Fibroblast of villous mesenchyme (primary cell): ENCODE measurements at regions not wholly inside any gene's neighbourhood (a gene's known extent, or its start where the extent isn't known, plus 50 kb on each side); places are given as distances from the start of the nearest gene placed in this dataset.
"Not testable (repeated sequence)": the region's sequence is repeated elsewhere in the genome, so short reads cannot be mapped to it uniquely, and the experiment has no call there.

Source experiments
- DNase-seq: peaks from one replicate; pipeline ENCODE4 v3.0.0-alpha.2; 2010; ENCODE audit warnings: low read depth
- H3K4me3 ChIP-seq: 2 replicates; pipeline ENCODE4 v1.5.1; 2011; ENCODE audit warnings: low read depth, mild to moderate bottlenecking, low read length
- TF ChIP-seq, protein P1 (sequence below): IDR thresholded peaks from 2 replicates; pipeline ENCODE4 v1.5.1; 2012; ENCODE audit warnings: low read depth, mild to moderate bottlenecking, low read length; ENCODE audit not compliant: insufficient read depth

DNA sequence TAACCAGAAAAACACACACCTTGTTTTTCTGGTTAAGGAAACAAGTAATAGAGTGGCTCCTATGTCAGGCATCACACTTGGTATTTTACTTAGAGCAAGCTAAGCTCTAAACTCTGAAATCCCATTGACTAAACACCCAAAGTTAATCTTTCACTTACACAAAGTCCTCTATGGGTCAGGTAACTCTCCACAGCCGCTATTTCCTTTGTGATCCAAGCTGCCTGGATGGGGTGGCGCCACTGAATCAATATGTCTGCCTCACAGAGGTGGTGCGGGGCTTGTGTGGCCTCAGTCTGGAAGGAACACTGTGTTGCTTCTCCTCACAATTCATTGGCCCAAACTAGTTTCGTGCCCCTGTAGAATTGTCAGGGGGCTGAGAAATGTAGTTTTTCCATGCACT, 160.0 kb upstream of the E2F7 start:
- TF ChIP-seq, protein P1, sequence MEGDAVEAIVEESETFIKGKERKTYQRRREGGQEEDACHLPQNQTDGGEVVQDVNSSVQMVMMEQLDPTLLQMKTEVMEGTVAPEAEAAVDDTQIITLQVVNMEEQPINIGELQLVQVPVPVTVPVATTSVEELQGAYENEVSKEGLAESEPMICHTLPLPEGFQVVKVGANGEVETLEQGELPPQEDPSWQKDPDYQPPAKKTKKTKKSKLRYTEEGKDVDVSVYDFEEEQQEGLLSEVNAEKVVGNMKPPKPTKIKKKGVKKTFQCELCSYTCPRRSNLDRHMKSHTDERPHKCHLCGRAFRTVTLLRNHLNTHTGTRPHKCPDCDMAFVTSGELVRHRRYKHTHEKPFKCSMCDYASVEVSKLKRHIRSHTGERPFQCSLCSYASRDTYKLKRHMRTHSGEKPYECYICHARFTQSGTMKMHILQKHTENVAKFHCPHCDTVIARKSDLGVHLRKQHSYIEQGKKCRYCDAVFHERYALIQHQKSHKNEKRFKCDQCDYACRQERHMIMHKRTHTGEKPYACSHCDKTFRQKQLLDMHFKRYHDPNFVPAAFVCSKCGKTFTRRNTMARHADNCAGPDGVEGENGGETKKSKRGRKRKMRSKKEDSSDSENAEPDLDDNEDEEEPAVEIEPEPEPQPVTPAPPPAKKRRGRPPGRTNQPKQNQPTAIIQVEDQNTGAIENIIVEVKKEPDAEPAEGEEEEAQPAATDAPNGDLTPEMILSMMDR: no peak

DNA sequence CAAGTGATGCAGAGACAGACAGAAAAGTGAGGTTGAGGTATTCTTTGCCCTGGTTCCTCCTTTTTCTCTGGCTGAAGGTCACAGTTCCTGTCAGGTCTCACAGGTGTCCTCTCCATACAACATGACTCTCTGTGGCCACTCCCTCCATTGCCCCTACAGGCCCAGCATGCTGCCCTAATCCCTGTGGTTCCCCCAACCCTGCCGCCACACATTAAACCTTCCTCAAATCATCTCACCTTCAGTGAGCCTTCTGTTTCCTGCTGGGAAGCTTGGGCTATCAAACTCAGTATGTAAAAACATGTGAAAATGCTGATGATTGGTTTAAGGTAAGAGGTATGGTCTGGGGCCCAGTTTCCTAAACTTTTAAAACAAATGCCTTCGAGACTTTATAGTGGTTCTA, 159.0 kb upstream of the E2F7 start:
- TF ChIP-seq, protein P1: no peak
- no peak for DNase-seq
- no peak overlapping the region for H3K4me3 ChIP-seq

More for the DNA sequence above, 160.0 kb upstream of the E2F7 start:
- H3K4me3 ChIP-seq: no peak overlapping the region
- no peak for DNase-seq

DNA sequence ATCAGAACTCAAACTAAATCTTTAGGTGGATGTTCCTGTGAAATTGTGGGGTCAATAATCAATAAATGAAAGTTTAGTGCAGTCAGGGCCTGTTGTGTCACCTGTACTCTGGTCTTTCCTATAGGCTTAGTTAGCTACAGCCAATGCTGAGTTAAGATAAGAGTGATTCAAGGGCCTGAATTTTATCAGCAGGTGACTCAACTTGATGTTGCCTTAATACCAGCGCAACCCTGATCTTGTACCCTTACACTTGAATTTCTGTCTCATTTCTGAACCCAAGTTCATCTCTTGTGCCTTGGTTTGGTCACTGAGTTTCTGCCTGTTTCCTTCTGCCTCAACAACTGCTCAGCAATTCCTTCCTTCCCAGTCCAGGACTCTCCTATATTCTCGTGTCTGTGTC, 157.0 kb upstream of the E2F7 start:
- no peak overlapping the region for H3K4me3 ChIP-seq
- no peak for DNase-seq
- TF ChIP-seq, protein P1: no peak

DNA sequence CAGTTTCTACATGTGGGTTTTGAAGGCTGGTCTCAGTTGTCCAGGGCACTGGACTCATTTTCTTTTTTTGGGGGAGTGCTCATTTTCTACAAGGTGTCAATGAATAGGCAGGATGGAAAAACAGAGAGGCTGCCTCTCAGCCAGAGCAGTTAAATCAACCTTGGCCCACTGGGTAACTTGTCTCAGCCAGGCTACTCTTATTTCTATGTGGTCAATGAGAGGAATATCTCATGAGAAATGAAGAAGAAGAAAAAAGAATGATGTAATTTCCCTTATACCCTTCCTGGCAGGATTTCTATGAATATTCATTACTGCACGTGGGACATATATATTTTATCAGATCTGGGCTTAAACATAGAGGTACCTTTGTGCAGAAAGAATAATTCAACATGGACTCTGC, 155.2 kb upstream of the E2F7 start:
- DNase-seq: no peak
- TF ChIP-seq, protein P1: no peak
- H3K4me3 ChIP-seq: no peak overlapping the region

DNA sequence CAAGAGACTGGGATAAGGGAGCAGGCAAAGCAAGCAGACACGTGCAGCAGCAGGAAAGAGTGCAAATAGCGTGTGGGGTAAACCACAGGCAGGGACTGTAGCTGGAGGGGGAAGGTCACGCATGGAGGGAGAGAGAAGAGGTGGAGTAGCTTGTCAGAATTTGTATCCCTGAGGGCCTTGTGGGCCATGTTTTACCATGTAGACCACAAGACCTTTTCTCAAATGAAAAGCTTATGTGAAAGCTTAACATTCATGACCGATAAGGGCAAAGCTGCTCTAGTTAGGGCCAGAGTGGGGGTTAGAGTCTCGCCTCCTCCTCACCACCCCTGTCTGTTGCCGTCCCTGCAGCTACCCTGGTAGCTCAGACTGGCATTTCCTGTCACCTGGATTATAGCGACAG, 152.9 kb upstream of the E2F7 start:
- H3K4me3 ChIP-seq: no peak overlapping the region
- TF ChIP-seq, protein P1: no peak
- no peak for DNase-seq

DNA sequence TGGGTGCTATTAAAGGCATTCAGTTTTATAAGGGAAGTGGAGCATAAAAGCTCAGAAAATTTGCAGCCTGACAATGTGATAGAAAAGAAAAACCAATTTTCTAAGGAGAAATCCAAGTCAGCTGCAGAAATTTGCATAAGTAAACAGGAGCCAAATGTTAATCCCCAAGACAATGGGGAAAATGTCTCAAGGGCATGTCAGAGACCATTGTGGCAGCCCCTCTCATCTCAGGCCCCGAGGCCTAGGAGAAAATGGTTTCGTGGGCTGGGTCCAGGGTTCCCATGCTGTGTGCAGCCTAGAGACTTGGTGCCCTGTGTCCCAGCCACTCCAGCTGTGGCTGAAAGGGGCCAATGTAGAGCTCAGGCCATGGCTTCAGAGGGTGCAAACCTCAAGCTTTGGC, 150.8 kb upstream of the E2F7 start:
- not testable (repeated sequence) for DNase-seq, H3K4me3 ChIP-seq

DNA sequence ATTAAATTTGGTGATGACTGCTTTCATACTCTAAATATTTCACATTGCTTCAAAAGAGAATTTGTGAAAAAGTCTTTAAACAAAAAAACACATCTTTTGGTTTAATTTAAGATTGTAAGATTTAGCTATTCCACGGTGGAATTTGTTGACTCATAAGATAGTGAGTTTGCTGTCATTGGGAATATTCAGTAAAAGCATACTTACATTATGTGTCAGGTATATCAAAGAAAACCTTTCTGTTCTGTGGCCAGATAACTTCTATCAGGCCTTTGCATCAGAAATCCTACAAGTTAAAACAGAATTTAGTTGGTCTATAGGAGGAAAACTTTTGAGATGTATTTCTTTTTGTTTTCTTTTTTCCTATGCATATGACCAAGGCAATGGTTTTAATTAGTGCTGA, 148.8 kb upstream of the E2F7 start:
- TF ChIP-seq, protein P1: no peak
- H3K4me3 ChIP-seq: no peak overlapping the region
- no peak for DNase-seq
